Hepatic stellate cell (primary cell): ENCODE measurements at regions not wholly inside any gene's neighbourhood (a gene's known extent, or its start where the extent isn't known, plus 50 kb on each side); places are given as distances from the start of the nearest gene placed in this dataset.
"Not testable (repeated sequence)": the region's sequence is repeated elsewhere in the genome, so short reads cannot be mapped to it uniquely, and the experiment has no call there.

Experiments
- DNase-seq: peaks from one replicate; pipeline ENCODE4 v3.0.0; 2011; ENCODE audit warnings: low spot score

DNA sequence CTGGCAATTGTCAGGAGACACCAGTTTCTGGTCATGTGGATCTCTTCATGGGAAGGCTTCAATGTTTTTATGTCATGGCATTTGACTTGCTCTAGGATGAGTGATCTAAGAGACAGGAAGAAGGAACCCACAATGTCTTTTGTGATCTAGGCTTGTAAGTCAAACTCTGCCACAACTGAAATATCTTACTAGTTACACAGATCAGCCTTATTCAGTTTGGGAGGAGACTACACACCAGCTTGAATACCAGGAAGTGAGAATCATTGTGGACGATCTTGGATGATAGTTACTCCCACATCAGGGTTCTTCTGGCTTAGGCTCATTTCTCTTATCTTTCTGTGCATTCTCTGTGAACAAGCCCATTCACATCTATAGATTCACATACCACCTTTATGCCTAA is 236.2 kb upstream of the FBXO33 start:
- no peak for DNase-seq

DNA sequence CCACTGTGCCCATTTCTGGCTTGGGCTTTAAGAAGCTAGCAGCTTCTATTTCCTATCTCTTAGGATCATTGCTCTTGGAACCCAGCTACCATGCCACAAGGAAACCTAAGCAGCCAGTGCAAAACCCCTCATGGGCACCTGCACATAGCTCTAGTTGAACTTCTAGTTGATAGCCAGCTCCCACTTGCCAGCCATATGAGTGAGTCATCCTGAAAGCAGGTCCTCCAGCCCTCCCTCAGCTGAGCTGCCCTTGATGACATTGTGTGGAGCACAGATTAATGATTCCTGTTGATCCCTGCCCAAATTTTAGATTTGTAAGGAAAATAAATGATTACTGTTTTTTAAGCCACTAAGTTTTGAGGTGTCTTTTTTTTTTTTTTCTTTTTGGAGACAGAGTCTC is 234.2 kb upstream of the FBXO33 start:
- no peak for DNase-seq

DNA sequence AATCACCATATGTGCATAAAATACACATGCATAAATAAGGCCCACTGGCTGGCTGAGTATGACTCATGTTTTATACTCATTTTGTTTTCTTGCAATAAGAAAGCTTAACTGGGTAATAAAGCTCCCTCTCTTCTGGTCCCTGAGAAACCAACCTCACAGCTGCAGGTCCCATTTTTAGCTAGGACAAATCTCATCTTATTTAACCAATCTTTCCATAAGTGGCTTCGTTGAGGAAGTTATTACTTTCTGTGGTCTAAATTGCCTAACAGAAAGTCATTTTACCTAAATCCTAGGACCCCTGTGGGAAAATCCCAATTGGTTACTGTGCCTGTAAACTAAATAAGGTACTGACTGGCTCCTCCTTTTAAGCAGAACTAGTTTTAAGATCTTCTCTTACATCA is 232.8 kb upstream of the FBXO33 start:
- no peak for DNase-seq

- no peak for DNase-seq
These were observed 232.4 kb upstream of the FBXO33 start for GRCh38 chr14:39664646-39665045.

- DNase-seq = no peak
These were observed 209.0 kb upstream of the FBXO33 start for GRCh38 chr14:39641224-39641623.

DNA sequence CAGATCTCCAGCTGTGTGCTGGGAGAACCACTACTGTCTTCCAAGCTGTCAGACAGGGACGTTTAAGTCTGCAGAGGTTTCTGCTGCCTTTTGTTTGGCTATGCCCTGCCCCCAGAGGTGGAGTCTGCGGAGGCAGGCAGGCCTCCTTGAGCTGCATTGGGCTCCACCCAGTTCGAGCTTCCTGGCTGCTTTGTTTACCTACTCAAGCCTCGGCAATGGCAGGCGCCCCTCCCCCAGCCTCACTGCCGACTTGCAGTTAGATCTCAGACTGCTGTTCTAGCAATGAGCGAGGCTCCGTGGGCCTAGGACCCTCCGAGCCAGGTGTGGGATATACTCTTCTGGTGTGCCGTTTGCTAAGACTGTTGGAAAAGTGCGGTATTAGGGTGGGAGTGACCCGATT is 206.8 kb upstream of the FBXO33 start:
- not testable (repeated sequence) for DNase-seq

- DNase-seq = no peak
These were observed 195.9 kb upstream of the FBXO33 start for GRCh38 chr14:39628087-39628486.

DNA sequence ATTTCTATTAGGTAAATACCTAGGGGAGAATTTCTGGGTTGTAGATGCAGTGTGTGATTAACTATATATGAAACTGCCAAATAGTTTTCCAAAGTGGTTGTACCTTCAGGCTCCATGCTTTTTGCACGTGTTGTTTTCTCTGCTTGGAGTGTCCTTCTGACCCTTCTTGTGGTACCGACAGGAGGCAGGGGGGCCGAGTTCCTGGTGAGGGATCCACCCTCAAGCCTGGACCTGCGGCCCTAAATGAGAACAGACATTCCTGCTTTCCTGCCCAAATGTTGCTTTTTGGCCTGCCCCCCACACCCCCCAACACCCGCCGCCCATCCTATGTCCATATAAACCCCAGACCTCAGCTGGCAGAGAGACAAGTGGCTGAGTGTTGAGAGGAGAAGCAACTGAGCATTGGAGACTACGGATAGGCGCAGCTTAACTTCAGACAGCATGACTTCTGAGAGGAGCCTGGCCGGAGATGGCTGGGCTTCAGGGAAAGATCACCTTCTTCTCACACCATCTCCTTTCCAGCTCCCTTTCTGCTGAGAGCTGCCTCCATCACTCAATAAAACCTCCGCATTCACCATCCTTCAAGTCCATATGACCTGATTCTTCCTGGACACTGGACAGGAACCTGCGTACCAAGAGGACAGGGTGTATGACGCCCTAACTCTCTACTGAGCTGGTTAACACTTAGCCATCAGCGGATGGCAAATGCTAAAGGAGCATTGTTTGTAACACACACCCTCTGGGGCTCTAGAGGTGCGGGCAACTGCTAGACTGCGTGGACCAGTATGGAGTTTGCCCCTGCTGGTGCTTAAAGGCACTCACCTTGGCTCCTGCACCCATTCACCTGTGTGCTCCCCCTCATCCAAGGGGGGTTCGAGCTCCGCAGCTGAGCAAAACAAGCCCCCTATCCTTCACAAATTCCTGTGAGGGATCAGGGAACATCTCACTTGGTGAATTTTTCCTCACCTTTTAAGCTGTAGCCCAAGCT is 194.7 kb upstream of the FBXO33 start:
- no peak for DNase-seq

GRCh38 chr14:39621678-39622077 is 189.4 kb upstream of the FBXO33 start:
- no peak for DNase-seq

DNA sequence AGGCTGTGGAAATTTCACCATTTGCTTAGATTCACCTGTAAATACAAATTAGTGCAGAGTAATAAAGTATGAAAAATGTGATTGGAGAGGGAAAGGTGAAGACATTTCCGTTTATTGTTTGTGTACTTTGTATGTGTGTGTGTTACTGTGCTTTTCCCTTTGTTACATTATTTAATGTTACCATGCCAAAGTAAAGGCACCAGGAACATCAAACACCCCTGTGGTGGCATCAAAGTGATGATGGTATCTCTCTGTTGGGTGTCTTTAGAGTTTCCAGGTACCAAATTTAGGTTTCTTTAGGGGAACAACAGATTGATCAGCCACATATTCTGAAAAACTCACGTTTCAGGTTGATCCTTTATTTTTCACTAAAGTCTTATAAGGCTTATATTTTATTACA is 189.0 kb upstream of the FBXO33 start:
- no peak for DNase-seq

GRCh38 chr14:39617537-39617936 is 185.3 kb upstream of the FBXO33 start:
- DNase-seq = no peak

- no peak for DNase-seq
These were observed 183.1 kb upstream of the FBXO33 start for GRCh38 chr14:39615352-39615751.

- no peak for DNase-seq
These were observed 182.2 kb upstream of the FBXO33 start for GRCh38 chr14:39614297-39614923.

GRCh38 chr14:39609119-39609518 is 176.9 kb upstream of the FBXO33 start:
- DNase-seq = no peak

DNA sequence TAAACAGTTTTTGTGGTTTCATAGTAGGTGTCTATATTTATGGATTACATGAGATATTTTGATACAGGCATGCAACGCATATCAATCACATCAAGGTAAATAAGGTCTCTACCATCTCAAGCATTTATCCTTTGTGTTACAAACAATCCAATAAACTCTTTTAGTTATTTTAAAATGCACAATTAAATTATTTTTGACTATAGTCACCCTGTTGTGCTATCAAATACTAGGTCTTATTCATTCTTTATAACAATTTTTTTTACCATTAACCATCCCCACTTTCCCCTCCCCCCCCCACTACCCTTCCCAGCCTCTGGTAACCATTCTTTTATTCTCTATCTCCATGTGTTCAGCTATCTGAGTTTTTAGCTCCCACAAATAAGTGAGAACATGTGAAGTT is 175.7 kb upstream of the FBXO33 start:
- DNase-seq = no peak

GRCh38 chr14:39603942-39604341 is 171.7 kb upstream of the FBXO33 start:
- no peak for DNase-seq

- no peak for DNase-seq
These were observed 161.1 kb upstream of the FBXO33 start for GRCh38 chr14:39593377-39593776.

GRCh38 chr14:39592116-39592789 is 160.0 kb upstream of the FBXO33 start:
- no peak for DNase-seq

DNA sequence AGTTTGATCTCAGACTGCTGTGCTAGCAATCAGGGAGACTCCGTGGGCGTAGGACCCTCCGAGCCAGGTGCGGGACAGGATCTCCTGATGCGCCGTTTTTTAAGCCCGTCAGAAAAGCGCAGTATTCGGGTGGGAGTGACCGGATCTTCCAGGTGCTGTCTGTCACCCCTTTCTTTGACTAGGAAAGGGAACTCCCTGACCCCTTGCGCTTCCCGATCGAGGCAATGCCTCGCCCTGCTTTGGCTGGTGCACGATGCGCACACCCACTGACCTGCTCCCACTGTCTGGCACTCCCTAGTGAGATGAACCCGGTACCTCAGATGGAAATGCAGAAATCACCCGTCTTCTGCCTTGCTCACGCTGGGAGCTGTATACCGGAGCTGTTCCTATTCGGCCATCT is 157.6 kb upstream of the FBXO33 start:
- DNase-seq = not testable (repeated sequence)

- no peak for DNase-seq
These were observed 149.9 kb upstream of the FBXO33 start for GRCh38 chr14:39582028-39582654.

DNA sequence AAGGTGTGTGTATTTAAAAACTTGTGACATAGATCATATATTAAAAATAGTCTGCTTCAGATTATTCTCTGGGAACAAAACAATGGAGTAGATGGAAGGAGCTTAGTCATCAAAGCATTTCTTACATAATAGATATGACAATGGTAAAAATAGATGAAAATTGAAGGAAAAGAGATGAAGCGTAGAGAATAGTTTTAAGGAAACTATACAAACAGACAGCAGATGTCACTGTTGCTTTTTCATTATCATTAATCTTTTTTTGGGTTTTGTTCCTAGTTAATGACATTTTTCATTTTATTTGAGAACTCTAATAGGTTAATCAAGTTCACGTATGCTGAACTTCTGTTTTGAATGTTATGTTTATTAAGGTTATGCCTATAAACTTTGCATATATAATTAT is 149.2 kb upstream of the FBXO33 start:
- no peak for DNase-seq

DNA sequence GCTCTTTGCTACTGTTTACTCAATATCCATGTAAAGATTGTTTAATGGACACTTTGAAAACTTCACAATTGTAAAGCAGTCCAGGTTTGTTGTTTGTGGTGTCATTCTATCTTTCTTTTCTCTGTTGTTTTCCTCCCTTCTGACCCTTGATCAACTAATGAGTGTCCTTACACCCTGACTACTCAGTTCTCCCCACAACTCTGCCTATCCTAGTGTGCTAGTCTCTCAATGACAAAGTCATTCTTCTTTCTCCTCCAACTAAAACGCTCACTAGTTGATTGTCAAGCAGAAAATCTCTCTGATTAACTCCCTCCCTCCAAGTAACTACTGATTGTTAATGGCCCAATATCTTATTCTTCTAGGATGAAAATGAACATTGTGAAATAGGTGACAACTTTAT is 148.5 kb upstream of the FBXO33 start:
- DNase-seq = no peak
